Activated CD4-positive, alpha-beta T cell treated with anti-CD3 and anti-CD28 coated beads, Interleukin-2, amount 50 U/mL, for 24 hours (primary cell): ENCODE measurements at regions not wholly inside any gene's neighbourhood (a gene's known extent, or its start where the extent isn't known, plus 50 kb on each side); places are given as distances from the start of the nearest gene placed in this dataset.
"Not testable (repeated sequence)": the region's sequence is repeated elsewhere in the genome, so short reads cannot be mapped to it uniquely, and the experiment has no call there.

Experiments
- DNase-seq, 2 donors: peaks; one replicate each; pipeline ENCODE4 v3.0.0-alpha.2; 2020; ENCODE audit warnings: low read depth in 1 of 2, low spot score in 1 of 2

DNA sequence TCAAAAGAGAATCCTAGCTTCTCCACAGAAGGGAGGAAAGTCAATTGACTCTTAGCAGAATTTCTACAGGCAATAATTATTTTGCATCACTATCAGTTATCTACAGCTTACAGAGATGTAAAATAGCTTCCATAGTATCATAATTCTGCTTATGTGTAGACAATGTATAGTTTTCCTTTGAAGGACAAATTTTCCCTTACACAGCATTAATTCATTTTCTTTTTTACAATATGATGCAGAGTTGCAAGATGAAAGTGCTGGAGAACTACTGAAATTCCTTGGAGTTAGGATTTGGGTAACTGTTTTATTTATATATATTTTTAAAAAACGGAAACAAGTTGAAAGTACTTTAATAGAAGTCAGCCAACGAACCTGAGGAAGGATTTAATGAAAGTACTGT lies 111.0 kb upstream of the CPHXL start:
- no peak for DNase-seq

DNA sequence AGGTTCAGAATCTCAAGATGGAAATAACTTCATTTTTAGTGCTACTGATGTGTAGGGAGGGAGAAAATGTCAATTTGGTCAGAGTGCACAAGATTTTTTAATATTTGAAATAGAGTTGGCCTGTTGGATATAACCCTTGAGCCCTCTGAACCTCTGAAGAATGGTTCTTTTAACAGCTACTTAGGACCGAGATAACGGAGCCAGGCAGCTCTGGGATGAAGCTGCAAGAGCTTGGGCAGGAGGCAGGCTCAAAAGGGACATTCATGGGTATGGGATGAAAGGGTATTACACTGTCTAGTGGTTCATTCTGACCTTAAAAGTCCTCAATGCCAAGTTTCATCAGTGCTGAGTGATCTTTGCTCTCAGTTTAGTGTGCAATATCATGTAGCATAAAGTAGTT lies 111.4 kb upstream of the CPHXL start:
- no peak for DNase-seq

DNA sequence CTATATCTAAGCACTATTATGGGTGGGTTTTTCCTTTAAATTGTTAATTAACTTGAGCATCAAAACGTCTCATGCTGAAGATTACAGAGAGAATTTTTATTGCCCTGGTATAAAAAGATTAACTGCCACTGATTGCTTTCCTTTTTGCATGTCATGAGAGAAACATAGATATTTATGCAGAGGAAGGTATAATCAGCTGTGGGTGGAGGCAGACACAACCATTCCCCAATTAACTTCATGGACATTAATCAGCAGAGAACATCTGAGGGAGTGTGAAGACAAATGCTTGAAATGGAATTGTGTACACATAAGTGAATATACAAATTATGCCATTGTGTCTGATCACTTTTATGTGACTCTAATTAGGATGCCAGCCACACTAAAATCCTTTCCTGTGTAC lies 115.2 kb upstream of the CPHXL start:
- DNase-seq: no peak

DNA sequence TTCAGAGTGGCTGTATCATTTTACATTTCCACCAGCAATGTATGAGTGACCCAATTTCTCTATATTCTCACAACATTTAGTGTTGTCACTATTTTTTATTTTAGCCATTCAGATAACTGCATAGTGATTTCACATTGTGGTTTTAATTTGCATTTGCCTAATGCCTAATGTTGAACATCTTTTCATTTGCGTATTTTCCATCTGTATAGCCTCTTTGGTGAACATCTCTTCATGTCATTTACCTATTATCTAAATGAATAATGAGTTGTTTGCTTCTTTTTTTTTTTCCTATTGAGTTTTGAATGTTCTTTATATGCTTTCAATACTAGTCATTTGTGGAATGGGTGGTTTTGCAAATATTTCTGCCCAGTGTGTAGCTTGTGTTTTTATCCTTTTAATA lies 120.9 kb upstream of the CPHXL start:
- DNase-seq: no peak

DNA sequence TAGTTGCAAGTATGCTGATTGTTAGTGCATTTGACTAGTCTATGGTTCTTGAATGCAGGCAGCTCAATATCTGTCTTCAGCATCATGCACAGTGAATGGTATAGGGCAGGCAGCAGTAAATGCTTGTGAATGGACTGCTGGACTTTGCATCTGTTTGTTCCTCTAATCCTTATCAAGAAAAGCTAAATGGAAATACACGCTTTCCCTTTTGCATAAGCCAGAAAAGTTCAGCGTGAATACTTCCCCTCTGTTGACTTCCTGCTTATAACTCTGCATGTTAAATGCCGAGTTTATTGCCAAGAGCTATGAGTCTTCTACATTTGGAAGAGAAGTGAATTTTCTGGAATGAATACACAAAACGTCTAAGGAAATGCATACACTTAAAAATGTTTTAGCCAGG lies 127.9 kb upstream of the CPHXL start:
- DNase-seq: no peak

DNA sequence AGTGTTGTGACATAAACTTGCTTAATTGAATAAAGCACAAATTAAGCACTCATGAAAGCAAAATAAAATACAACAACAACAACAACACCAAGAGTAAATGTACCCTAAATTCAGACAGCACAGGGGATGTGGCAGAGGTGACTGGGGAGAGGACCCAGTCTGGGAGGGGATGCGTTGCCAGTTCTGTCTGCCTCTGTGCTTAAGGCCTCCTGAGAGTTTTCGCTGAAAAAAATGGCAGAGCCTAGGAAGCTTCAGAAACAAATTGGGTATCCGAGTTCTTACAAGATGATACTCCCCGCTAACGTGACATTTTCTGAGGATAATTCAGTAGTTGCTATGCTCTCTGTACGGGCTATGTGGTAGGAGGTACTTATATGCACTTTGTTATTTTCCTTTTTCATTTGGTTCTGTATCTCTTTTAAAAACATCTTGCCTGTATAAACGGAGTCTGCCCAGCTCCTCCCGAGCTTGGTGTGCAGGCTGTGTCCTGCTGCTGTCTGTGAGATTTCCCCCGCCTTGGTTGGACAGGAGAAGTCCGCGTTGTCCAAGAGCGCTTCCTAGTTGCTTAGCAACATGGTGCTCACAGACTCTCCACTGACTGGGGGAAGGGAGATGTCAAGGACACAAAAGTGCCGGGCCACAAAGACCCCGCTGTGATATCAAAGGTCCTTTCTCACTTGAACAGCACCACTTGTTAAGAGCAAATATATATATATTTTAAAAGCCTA lies 134.2 kb upstream of the CPHXL start:
- no peak for DNase-seq

DNA sequence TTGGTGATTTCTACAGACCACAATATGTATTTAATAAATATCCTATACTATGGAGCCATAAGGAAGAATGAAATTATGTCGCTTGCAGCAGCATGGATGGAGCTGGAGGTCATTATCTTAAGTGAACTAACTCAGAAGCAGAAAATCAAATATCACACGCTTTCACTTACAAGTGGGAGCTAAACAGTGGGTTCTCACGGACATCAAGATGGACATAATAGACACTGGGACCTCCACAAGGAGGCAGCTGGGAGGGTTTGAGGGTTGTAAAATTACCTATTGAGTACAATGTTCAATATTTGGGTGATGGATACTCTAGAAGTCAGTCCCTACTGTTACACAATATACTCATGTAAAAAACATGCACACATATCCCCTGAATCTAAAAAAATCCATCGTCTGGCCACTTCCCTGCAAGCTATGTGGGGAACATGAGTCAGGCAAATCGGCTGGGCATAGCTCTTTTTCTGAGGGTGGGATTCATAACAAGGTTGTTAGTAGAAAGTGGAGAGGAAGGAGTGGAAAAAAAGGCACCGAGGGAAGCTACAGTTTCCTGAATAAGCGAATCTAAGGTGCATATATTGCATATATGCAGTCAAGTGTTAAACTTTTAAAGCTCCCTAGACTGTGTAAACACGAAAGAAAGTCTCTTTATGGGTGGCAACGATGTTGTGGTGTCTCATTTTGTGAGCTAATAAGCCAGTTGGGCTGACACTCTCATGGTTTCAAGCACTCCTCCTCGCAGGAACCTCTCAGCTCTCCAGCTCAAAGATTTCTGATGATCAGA lies 135.2 kb upstream of the CPHXL start:
- no peak for DNase-seq

DNA sequence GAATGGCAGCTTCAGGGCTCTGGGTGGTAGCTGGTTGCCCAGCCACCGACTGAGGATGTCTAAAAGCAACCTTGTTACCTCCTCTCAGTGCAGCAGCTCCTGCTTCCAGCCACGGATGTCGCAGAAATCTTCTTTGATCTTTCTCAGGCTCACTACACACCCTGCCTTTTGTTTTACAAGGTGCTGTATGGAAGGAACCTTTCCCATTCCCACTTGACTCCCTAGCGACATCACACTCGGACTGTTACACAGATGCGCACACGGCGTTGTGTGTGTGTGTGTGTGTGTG lies 135.8 kb upstream of the CPHXL start:
- DNase-seq: no peak

DNA sequence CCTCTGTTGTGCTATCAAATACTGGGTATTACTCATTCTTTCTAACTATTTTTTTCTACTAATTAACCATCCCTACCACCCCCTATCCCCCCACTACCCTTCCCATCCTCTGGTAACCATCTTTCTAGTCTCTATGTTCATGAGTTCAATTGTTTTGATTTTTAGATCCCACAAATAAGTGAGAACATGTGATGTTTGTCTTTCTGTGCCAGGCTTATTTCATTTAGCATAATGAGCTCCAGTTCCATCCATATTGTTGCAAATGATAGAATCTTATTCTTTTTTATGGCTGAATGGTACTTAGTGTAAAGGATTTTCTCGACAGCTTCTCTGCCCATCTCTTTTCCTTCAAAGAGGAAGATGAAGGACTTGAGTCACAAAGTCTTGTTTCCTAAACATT lies 138.0 kb upstream of the CPHXL start:
- DNase-seq: no peak

DNA sequence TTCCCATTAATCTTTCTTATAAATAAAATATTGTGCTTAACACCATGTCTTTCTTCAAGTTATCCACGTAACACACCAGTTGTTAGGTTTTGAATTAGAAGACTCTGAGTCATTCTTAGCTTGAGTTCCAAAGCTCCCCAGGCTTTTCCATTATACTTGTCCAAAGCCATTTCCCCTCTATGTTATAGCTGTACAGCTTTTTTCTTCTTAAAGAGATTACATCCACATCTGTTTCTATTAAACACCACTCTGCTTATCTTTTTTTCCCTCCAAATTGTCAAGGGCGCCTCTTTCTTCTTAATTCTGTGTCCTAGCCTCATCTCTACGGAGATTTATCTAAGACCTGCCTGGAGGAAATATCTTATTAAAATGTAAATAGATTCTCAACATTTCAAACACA lies 139.4 kb upstream of the CPHXL start:
- DNase-seq: no peak

DNA sequence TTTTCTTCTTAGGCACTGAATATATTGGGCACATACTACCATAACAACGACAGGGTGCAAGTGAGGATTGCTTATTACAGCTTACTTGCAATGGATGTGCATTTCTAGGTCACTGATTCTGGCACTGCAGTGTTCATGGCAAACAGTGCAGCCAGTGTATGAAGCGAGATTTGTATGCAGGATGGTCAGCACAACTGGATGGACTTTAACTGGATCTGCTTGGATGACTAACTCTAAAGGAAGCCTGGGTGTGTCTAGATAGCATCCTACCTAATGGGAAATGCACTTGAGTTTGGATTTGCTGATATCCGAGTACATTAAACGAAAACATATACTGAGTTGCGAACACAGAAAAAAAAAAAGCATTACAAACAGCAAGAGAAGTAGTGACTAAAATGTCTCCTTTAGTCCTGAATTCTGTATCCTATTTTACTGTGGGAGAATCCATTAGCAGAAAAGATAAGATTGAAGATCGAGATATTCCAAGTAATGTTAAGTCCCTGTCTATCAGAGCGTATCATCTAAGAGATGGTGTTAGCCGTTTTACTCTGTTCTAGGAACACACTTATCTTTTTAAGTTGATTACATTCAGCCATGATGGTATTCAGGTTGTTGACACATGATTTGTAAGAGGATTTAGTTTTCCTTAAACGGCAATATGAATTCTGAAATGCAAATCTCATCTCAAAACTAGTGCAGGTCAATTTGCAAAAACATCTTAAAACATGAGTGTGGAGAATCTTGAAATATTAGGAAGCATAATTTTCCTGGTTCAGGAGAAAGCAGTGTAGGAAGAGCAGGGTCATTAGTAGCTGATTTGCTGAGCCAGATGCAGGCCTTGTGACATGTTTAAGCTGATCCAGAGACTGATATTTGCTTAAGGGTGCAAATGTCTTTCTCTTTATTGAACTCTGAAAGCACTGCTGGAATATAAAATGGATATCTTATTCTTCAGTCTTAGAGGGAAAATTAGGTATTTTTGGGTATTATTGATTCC lies 142.6 kb upstream of the CPHXL start:
- DNase-seq: no peak

DNA sequence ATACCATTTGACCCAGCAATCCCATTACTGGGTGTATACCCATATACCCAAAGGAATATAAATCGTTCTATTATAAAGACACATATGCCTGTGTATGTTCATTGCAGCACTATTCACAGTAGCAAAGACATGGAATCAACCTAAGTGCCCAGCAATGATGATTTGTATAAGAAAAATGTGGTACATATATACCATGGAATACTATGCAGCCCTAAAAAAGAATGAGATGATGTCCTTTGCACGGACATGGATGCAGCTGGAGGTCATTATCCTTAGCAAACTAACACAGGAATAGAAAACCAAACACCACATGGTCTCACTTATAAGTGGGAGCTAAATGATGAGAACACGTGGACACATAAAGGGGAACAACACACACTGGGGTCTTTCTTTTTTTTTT lies 155.0 kb upstream of the CPHXL start:
- DNase-seq: not testable (repeated sequence)

DNA sequence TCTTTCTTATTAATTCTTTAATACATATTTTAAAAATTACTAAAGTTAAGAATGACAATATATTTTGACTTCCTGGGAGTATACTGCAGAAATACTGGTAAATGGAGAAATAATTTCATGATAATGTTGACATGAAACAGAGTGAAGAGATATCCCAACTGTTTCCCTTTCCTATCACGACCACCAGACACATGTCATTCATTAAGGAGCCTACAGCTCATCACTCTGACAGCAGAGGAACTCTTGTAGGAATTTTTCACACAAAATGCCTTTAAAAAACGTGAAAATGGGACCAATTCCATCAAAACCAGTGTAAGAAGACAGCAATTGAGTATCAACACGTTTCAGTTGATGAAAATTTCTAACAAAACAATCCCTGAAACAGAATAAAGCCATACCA lies 172.9 kb upstream of the CPHXL start:
- DNase-seq: no peak

DNA sequence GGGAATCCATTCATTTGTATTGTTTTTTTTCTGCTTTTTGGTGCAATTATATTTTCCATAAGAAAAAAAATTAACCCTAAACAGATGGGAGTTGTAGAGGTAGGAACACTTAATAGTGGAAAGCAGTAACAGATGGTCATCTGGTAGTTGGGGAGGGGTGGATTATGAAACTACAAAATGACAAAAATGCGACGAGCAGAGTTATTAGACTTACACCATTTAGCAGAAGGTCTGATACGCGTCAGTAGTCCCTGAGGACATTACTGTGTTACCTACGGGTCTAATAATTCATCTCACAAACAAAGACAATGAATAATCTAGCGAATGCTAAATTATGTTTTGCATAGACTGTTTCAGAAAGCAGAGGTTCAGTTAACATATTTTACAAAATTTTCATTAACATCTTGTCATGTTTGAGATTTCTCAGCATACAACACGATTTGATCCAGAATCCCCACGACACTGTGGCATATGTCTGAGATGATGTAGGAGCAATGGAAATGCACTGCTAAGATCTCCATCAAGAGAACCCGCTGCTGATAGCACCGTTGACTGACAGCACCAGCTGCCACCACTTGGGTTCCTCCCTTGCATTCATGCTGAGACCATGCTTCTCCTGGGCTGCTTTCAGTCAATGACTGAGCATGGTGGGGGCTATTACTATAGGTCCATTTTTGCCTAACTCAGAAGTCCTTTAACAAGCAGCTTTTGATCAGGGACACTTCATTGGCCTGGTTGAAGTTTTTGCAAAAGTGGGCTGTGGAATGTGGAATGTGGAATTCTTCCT lies 182.2 kb upstream of the CPHXL start:
- no peak for DNase-seq

DNA sequence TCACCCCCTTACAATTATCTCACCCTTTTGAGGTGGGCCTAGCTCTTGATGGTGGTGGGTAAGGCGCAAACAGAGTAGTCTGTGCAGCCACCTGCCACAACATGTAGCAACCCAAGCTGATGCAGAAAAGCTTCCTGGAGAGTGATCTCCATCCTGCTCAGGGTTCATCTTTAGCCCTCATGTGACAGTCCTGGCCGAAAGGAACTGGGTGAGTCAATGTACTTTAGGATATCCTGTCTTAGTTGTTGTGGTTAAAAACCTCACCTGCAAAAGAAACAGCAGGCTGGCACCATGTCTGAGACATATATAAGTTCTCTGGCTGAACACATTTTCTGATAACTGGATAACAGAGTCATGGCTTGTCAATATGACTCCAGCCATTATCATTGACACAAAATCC lies 183.5 kb upstream of the CPHXL start:
- no peak for DNase-seq

DNA sequence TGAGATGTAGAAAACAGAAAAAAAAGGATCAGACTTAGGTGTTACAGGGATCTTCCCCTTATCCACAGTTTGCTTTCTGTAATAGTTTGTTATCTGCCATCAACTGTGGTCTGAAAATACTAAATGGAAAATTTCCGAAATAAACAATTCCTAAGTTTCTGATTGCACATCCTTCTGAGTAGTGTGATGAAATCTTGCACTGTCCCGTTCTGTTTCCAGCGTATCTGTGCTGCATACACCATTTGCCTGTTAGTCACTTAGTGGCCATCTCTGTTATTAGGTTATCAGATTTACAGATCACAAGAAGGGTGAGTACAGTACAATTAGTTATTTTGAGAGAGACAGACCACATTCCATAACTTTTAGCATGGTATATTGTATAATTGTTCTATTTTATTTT lies 185.6 kb upstream of the CPHXL start:
- no peak for DNase-seq

DNA sequence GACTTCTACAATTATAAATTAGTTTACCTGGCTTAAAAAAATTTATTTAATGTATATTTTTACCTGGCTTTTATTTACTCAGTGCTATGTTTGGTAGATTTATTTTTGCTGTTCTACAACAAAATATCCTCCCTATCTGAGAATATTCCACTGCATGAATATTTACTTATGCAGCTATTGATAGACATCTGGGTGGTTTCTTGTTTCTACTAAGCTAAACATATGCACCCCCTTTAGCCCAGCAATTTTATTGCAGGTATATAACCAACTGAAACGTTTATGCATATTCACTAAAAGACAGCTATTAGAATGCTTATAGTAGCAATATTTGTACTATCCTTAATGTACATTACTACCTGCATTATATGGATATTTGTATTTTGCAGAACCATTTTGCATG lies 187.7 kb upstream of the CPHXL start:
- no peak for DNase-seq

DNA sequence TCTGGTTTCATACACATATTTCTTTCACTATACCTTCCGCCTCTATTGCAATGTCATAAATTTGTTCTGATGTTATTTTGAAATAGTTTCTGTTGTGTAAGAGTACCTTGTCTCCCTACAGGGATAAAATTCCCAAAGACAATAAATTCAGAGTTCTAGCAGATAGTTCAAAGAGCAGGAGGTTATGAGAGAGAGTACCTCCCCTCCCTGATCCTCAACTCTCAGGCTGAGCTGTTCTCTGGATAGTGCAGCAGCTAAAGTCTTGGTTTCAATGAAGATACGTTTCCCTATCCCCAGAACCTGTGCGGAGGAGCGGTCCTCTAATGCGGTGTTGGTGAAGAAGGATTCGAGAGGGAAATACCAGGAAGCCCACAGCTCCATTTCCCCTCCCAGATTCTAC lies 190.2 kb upstream of the CPHXL start:
- no peak for DNase-seq

DNA sequence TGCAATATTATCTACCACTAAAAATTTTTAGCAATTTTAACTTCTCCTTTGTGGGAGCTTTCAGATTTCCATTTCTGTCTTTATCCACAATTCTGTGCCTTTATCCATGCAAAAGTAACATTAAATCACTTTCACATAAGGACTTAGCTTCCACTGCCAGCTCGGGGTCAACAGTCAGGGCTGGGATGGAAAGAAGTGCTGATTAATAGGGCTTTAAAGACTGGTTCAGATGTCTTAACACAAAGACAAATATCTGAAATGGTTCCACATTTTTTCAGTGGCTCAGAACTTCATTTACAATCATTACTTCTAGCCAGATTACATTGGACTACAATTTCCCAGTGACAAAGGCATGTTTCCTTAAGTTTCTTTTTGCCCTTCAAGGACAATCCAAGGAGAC lies 191.8 kb upstream of the CPHXL start:
- no peak for DNase-seq

DNA sequence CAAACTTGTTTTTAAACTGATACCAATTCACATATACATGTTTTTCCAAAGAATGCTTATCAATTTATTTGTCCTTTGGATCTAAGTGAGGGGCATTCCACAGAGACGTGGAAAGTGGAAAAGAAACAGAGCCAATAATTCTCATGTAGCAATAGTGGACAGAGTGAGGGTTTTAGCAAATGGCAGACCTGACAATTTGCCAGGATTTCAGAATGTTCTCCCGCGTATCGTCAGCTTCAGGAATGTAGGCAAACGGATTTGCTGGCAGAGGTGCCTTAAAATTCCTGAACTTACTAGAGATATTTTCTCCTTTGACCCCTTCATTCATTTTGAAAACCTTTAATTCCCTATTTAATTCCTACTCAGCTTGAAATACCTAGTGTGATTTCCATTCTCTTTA lies 193.4 kb upstream of the CPHXL start:
- no peak for DNase-seq

DNA sequence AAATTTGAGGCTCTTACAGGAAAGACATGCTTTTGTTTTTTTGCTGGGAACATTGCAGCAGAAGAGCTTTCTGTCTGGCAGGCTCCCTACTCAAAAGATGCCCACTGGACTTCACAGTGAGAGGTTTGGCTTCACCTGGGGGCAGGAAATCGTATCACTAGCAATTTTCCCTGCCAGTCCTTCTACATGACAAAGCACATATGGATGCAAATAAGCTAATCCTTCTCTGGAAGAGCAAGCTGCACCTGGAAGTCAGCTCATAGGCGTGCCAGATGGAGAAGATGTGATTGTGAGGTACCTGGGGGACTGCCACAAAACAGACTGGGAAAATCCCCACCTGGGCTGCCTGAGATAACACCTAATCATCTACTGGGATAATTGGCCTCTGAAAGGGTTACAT lies 195.0 kb upstream of the CPHXL start:
- DNase-seq: no peak
